ENCODE measurements at regions not wholly inside any gene's neighbourhood (a gene's known extent, or its start where the extent isn't known, plus 50 kb on each side); places are given as distances from the start of the nearest gene placed in this dataset.

DNA sequence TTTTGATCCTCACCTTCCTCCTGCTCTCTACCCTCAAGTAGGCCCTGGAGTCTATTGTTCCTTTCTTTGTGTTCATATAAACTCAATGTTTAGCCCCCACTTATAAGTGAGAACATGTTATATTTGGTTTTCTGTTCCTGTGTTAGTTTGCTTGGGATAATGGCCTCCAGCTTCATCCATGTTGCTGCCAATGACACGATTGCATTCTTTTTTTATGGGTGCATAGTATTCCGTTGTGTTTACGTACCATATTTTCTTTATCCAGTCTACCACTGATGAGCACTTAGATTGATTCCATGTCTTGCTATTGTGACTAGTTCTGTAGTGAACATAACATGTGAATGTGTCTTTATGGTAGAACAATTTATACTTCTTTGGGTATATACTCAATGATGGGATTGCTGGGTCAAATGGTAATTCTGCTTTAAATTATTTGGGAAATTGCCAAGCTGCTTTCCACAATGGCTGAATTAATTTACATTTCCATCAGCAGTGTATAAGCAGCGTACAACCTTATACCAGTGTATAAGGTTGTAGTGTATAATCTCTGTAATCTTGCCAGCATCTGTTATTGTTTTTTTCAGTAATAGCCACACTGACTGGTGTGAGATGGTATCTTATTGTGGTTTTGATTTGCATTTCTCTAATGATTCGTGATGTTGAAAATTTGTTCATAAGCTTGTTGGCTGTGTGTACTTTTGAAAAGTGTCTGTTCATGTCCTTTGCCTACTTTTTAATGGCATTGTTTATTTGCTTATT, 288.9 kb downstream of the KCNRG start:
- TF ChIP-seq, protein P1, sequence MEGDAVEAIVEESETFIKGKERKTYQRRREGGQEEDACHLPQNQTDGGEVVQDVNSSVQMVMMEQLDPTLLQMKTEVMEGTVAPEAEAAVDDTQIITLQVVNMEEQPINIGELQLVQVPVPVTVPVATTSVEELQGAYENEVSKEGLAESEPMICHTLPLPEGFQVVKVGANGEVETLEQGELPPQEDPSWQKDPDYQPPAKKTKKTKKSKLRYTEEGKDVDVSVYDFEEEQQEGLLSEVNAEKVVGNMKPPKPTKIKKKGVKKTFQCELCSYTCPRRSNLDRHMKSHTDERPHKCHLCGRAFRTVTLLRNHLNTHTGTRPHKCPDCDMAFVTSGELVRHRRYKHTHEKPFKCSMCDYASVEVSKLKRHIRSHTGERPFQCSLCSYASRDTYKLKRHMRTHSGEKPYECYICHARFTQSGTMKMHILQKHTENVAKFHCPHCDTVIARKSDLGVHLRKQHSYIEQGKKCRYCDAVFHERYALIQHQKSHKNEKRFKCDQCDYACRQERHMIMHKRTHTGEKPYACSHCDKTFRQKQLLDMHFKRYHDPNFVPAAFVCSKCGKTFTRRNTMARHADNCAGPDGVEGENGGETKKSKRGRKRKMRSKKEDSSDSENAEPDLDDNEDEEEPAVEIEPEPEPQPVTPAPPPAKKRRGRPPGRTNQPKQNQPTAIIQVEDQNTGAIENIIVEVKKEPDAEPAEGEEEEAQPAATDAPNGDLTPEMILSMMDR (IDR thresholded peaks at IDR 0.05; ENCODE audit: low read length), result no peak
- no peak for TF ChIP-seq EZH2 (IDR thresholded peaks at IDR 0.05; ENCODE audit: borderline replicate concordance, low read length)

Measured in OCI-LY1 (cell line).